Naive thymus-derived CD8-positive, alpha-beta T cell (primary cell): ENCODE measurements at regions not wholly inside any gene's neighbourhood (a gene's known extent, or its start where the extent isn't known, plus 50 kb on each side); places are given as distances from the start of the nearest gene placed in this dataset.
"Not testable (repeated sequence)": the region's sequence is repeated elsewhere in the genome, so short reads cannot be mapped to it uniquely, and the experiment has no call there.

Experiments
- ATAC-seq, 2 donors: fragments of 150-1000 bp; cut with Tn5 transposase in 1 of 2; sonication (Bioruptor Pico), chemical (Tn5 transposase) in 1 of 2; 1 replicate in 1 of 2; 2 replicates in 1 of 2; pipeline ENCODE4 v1.10.0; 2021; ENCODE audit warnings: mild to moderate bottlenecking in 2 of 2, moderate library complexity in 2 of 2
- POLR2A ChIA-PET: fragments of 350-600 bp; sonication (Branson Sonifier 250); formaldehyde crosslinking; loops from one replicate; lab custom pipeline; 2021; ENCODE audit warnings: antibody characterized with exemption; lab: Charles Lee
- DNase-seq, 10 donors: peaks; one replicate each; pipeline versions ENCODE4 v3.0.0 to v3.0.0-alpha.2; 2020 to 2022
- H3K27ac Mint-ChIP-seq, 10 donors: one replicate each; pipeline ENCODE4 v1.8.0; 2020 to 2022; ENCODE audit warnings: mild to moderate bottlenecking in 10 of 10, mixed read lengths in 10 of 10, moderate library complexity in 4 of 10, inconsistent platforms in 1 of 10
- H3K27me3 Mint-ChIP-seq, 5 donors: one replicate each; pipeline ENCODE4 v1.8.0; 2021 to 2022; ENCODE audit warnings: mixed read lengths in 5 of 5
- H3K36me3 Mint-ChIP-seq, 3 donors: one replicate each; pipeline ENCODE4 v1.8.0; 2020 to 2022; ENCODE audit warnings: mixed read lengths in 3 of 3, mild to moderate bottlenecking in 2 of 3, inconsistent platforms in 1 of 3
- H3K4me1 Mint-ChIP-seq, 4 donors: one replicate each; pipeline ENCODE4 v1.8.0; 2021 to 2022; ENCODE audit warnings: mixed read lengths in 4 of 4
- H3K4me3 Mint-ChIP-seq, 10 donors: one replicate each; pipeline ENCODE4 v1.8.0; 2020 to 2022; ENCODE audit warnings: mild to moderate bottlenecking in 10 of 10, mixed read lengths in 10 of 10, moderate library complexity in 6 of 10, inconsistent platforms in 1 of 10
- H3K9me3 Mint-ChIP-seq, 9 donors: one replicate each; pipeline ENCODE4 v1.8.0; 2020 to 2022; ENCODE audit warnings: mixed read lengths in 9 of 9, mild to moderate bottlenecking in 3 of 9, inconsistent platforms in 1 of 9, moderate library complexity in 1 of 9

DNA sequence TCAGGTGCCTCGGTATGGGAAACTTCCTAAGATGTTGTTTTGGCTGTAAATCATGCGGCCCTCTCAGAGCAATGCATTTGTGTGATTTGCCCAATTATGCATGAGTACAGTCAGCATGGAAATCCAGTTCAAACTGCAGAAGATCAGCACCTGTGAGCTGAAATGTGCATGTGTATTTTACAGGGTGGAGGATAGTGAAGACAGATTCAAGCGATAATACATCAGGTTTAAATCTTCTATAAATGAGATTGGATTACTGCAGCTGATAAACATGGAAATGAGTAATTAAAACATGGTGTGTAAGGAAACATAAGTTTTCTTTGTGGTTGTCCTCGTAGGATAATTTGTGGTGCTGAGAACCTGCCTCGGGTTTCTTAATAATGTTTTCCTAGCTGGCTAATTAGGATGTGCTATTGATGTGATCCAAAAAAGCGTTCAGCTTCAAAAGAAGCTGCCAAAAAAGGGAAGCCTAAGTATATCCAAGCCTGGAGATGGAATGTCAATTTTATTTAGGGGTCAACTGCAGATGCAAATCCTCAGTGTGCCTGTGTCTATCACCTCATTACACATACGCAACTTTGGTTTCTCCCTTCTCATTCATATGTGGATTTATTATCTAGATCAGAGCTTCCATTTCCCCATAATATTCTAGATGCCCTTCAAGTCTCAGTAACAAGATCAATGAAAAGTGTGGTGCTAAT, 117.1 kb upstream of the CCDC28A start:
- Mint-ChIP-seq H3K4me1 (peaks cover 0 to 5% (median 0%) of the 10 kb centered on the region in 4 donors), H3K27me3 (peaks cover 0 to 5% (median 3%) of the 10 kb centered on the region in 5 donors), H3K4me3 (no peak overlapping the region), H3K36me3 (no peaks in the 10 kb centered on the region), H3K9me3 (no peaks in the 10 kb centered on the region), H3K27ac (peak overlapping the region in 1 of 10 donors; percentile 69)
- DNase-seq (no peak), ATAC-seq (no peak)
- POLR2A ChIA-PET, result interaction anchor here (0.5 kb wide), 1 partner anchor 129 kb away, joined by 3 read pairs; no protein-coding TSS in a partner anchor

DNA sequence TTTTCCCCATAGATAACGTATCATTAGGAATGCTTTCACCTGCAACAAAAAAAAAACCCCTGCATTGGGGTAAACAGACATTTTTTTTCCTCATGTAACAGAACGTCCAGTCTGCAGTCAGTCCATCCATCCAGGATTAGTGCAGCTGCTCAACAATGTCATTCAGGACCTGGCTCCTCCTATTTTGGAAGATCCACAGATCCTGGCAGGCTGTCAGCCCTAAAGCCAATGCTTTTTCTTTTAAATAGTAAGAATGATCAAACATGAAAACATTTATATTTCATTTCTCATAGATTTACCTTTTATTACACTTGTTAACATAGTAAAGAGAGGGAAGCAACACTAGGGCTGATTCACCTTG, 116.5 kb upstream of the CCDC28A start:
- peaks cover 0 to 4% (median 3%) of the 10 kb centered on the region in 5 donors for H3K27me3 Mint-ChIP-seq
- no peak overlapping the region for H3K27ac Mint-ChIP-seq
- POLR2A ChIA-PET, result no interaction called here
- H3K4me3 Mint-ChIP-seq, result no peak overlapping the region
- DNase-seq, result no peak
- H3K36me3 Mint-ChIP-seq, result no peaks in the 10 kb centered on the region
- no peak for ATAC-seq
- H3K9me3 Mint-ChIP-seq, result no peaks in the 10 kb centered on the region
- peaks cover 0 to 5% (median 0%) of the 10 kb centered on the region in 4 donors for H3K4me1 Mint-ChIP-seq

DNA sequence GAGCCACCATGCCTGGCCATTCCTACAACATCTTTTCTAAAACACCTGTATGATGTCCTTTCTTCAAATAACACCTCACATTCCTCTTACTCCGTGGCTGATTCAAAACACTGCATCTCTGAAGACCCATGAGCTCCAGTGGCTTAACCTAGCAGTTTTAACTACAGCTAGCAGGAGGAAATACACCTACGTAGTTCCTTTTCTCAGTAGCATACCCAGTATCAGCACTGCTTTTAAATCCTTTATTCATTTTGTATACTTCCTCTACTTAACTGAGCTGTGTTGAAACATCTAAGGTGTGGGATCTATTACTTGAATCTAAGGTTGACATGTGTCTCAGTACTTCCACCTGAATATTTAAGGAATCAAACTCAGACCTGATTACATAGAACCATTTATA, 113.6 kb upstream of the CCDC28A start:
- Mint-ChIP-seq H3K27me3 (peaks cover 0 to 4% (median 2%) of the 10 kb centered on the region in 5 donors), H3K4me3 (no peak overlapping the region), H3K9me3 (no peaks in the 10 kb centered on the region), H3K27ac (no peak overlapping the region), H3K36me3 (no peaks in the 10 kb centered on the region), H3K4me1 (no peaks in the 10 kb centered on the region)
- POLR2A ChIA-PET, result no interaction called here
- DNase-seq (no peak), ATAC-seq (no peak)

DNA sequence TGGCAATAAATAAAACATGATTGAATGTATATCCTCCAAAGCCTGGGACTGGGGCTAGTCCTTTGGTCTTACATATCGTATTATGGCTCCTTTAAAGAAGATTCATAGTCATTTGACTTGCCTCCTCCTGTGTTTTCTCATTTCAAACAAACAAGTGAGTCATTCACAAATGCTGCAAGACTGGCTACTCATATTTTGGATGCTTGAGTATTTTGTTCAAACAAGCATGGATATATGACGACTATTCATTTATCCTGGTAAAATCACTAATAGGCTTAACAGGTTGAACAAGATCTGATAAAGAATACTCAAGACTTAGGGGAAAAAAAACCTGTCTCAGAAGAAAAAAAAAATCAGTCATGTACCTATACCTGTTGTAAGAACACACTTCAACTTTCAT, 111.1 kb upstream of the CCDC28A start:
- Mint-ChIP-seq H3K9me3 (no peaks in the 10 kb centered on the region), H3K4me3 (no peak overlapping the region), H3K4me1 (no peaks in the 10 kb centered on the region), H3K27me3 (peaks cover 0 to 4% (median 0%) of the 10 kb centered on the region in 5 donors), H3K36me3 (no peaks in the 10 kb centered on the region), H3K27ac (no peak overlapping the region)
- POLR2A ChIA-PET, result no interaction called here
- DNase-seq (no peak), ATAC-seq (no peak)

DNA sequence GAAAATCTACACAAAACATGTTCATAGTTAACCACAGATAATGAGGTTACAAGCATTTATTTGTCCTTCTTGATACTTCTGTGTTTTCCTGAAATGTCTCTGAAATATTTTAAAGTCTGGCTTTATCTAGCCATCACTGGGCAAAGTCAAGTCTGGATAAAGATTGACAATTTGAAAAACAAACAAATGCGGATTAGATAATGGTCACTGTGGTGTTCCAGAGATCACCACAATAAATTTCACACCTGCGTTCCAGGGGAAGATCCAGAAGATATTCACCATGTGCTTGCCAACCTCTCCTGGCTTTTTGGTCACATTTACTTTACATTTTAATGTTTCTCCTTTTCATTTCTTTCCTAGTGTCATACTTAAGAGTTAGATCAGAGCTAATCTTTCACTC, 109.7 kb upstream of the CCDC28A start:
- H3K36me3 Mint-ChIP-seq, result no peaks in the 10 kb centered on the region
- H3K27me3 Mint-ChIP-seq, result peaks cover 0 to under 1% (median 0%) of the 10 kb centered on the region in 5 donors
- no peak overlapping the region for H3K4me3 Mint-ChIP-seq
- H3K9me3 Mint-ChIP-seq, result no peaks in the 10 kb centered on the region
- POLR2A ChIA-PET, result no interaction called here
- no peak overlapping the region for H3K27ac Mint-ChIP-seq
- H3K4me1 Mint-ChIP-seq, result no peaks in the 10 kb centered on the region
- DNase-seq (no peak), ATAC-seq (no peak)

DNA sequence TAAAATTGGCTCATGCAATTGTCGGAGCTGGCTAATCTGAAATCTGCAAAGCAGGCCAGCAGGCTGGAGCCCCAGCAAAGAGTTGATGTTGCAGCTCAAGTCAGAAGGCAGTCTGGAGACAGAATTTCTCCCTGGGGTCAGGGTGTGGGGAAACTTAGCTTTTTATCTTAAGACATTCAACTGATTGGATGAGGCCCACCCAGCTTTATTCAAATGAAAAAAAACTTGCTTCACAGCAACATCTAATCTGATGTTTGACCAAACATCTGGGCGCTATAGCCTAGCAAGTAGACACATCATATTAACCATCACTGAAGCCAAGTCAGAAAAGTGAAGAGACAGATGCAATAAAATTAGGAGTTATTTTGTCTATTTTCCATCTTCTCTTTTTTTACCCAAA, 108.8 kb upstream of the CCDC28A start:
- ATAC-seq, result no peak
- Mint-ChIP-seq H3K4me1 (no peaks in the 10 kb centered on the region), H3K9me3 (no peaks in the 10 kb centered on the region), H3K27me3 (peaks cover 0 to 7% (median 0%) of the 10 kb centered on the region in 5 donors), H3K4me3 (no peak overlapping the region), H3K27ac (no peak overlapping the region), H3K36me3 (no peaks in the 10 kb centered on the region)
- POLR2A ChIA-PET, result no interaction called here
- no peak for DNase-seq

DNA sequence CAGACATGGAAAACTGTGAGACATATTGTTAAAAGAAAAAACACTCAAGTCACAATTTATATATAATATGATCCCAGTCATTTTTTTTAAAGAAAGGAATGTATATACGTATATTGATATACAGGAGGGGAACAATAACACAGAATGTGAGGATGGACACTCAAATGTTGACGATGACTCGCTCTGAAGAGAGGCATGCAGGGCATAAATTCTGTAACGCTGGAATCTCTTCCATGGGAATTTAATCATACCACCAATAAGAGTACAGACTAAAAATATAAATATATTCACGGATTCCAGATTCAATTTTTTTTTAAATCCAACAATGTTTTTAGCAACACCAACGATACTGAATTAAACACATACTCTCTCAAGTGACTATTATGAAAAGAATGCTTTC, 106.9 kb upstream of the CCDC28A start:
- Mint-ChIP-seq H3K27me3 (peaks cover 0 to 7% (median 1%) of the 10 kb centered on the region in 5 donors), H3K27ac (no peak overlapping the region), H3K36me3 (no peaks in the 10 kb centered on the region), H3K4me3 (no peak overlapping the region), H3K9me3 (no peaks in the 10 kb centered on the region), H3K4me1 (peaks cover 0 to 1% (median 0%) of the 10 kb centered on the region in 4 donors)
- POLR2A ChIA-PET, result no interaction called here
- no peak for DNase-seq
- ATAC-seq, result no peak

DNA sequence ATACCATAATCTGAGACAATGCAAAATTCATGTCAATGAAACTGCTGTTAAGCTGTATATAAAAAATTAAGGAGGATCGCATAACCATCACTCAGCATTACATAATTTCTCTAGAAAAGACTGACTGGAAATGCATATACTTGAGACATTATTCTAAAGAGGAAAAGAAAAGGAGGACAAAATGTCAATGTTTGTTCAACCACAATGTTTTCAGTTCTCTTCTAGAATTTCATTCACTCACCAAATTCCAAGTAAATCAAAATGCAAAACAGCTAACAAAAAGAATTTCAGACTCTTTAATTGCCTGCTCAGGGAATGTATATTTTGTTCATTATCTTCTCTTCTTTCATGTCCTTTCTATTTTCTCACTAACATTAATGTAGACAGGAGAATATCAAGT, 106.2 kb upstream of the CCDC28A start:
- no peak overlapping the region for H3K4me3 Mint-ChIP-seq
- no peak for DNase-seq
- H3K27me3 Mint-ChIP-seq, result peaks cover 0 to 7% (median 1%) of the 10 kb centered on the region in 5 donors
- no peak for ATAC-seq
- no peaks in the 10 kb centered on the region for H3K36me3 Mint-ChIP-seq
- H3K4me1 Mint-ChIP-seq, result peaks cover 0 to 1% (median 0%) of the 10 kb centered on the region in 4 donors
- H3K27ac Mint-ChIP-seq, result no peak overlapping the region
- no peaks in the 10 kb centered on the region for H3K9me3 Mint-ChIP-seq
- POLR2A ChIA-PET, result no interaction called here

DNA sequence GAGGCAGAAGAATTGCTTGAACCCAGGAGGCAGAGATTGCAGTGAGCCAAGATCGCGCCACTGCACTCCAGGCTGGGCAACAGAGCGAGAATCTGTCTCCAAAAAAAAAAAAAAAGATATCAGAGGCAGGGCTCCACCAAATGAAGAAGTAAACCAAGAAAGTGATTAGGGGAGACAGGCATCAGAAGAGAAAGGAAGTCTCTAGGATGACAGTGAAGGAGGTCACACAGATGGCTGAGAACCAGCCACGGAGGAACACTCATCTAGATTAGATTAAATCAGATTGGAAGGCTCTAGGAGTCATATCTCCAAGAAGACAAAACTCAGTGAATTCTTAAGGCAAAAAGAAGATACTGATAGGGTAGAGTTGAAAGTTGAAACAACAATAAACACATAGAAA, 102.2 kb upstream of the CCDC28A start:
- no peak for DNase-seq
- POLR2A ChIA-PET, result no interaction called here
- Mint-ChIP-seq H3K27ac (no peak overlapping the region), H3K27me3 (peaks cover 0 to 7% (median 1%) of the 10 kb centered on the region in 5 donors), H3K36me3 (no peaks in the 10 kb centered on the region), H3K4me1 (peaks cover 0 to 1% (median 0%) of the 10 kb centered on the region in 4 donors), H3K9me3 (no peaks in the 10 kb centered on the region), H3K4me3 (no peak overlapping the region)
- ATAC-seq, result no peak

DNA sequence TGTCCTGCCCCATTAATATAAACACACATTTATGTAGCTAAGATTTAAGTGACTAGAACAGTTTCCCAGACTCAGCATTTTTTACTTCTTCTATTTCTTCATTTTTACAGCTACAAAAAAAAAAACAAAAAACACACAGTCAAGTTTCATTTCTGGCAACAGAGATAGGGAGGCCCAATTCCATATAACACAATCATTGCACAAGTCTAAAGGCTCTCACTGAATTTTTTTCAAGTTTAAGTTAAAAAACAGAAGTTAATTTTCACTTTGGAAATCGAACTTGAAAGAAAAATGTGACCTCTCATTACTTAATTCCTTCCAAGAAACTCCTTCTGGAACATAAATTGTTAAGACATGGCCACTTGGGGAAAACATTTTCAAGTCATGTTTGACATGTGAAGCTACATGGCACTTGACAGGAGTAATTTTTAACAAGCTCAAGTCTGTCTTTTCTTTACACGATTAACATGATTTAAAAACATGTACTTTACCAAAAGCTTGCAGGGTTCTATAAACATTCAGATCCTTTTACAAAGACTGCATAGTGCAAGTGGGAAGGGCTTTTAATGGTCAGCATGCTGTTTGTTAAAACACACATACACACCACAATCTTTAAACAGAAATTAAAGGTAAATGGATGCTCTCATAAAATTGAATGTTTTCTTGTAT, 100.1 kb upstream of the CCDC28A start:
- H3K4me3 Mint-ChIP-seq, result no peak overlapping the region
- H3K4me1 Mint-ChIP-seq, result peaks cover 0 to 1% (median 0%) of the 10 kb centered on the region in 4 donors
- DNase-seq, result no peak
- no peak overlapping the region for H3K27ac Mint-ChIP-seq
- POLR2A ChIA-PET, result interaction anchor here (0.6 kb wide), 1 partner anchor 15 kb away, joined by 3 read pairs; no protein-coding TSS in a partner anchor
- no peaks in the 10 kb centered on the region for H3K9me3 Mint-ChIP-seq
- ATAC-seq, result no peak
- no peaks in the 10 kb centered on the region for H3K36me3 Mint-ChIP-seq
- peaks cover 0 to 7% (median 1%) of the 10 kb centered on the region in 5 donors for H3K27me3 Mint-ChIP-seq

DNA sequence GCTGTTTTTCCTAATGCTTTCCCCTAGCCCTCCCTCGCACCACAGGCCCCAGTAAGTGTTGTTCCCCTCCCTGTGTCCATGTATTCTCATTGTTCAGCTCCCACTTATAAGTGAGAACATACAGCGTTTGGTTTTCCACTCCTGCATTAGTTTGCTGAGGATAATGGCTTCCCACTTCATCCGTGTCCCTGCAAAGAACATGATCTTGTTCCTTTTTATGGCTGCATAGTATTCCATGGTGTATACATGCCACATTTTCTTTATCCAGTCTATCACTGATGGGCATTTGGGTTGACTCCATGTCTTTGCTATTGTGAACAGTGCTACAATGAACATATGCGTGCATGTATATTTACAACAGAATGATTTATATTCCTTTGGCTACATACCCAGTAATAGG, 99.1 kb upstream of the CCDC28A start:
- H3K36me3 Mint-ChIP-seq, H3K27me3 Mint-ChIP-seq, ATAC-seq, POLR2A ChIA-PET, H3K4me3 Mint-ChIP-seq, H3K9me3 Mint-ChIP-seq, H3K27ac Mint-ChIP-seq, DNase-seq, H3K4me1 Mint-ChIP-seq: not testable (repeated sequence)

DNA sequence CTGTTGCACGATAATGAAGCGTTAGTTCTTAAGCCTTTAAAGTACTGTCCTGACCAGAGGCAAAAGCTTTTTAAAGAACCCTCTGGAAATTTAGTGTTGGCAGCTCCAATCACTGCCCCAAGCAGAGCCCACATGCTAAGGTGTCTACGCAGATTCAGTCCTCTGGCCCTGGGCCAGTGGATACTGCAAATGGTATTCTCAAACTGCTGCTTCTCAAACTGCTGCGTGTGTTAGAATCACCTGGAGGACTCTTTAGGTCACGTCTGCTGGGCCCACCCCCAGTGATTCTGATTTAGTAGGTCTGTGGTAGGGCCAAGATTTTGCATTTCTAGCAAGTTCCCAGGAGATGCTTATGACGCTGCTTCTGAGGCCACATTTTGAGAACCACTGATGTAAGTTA, 96.0 kb upstream of the CCDC28A start:
- no peaks in the 10 kb centered on the region for H3K4me1 Mint-ChIP-seq
- no peaks in the 10 kb centered on the region for H3K9me3 Mint-ChIP-seq
- no peak overlapping the region for H3K4me3 Mint-ChIP-seq
- no peak for DNase-seq
- peaks cover 0 to 4% (median 0%) of the 10 kb centered on the region in 5 donors for H3K27me3 Mint-ChIP-seq
- no peaks in the 10 kb centered on the region for H3K36me3 Mint-ChIP-seq
- no peak for ATAC-seq
- no peak overlapping the region for H3K27ac Mint-ChIP-seq
- POLR2A ChIA-PET, result no interaction called here

DNA sequence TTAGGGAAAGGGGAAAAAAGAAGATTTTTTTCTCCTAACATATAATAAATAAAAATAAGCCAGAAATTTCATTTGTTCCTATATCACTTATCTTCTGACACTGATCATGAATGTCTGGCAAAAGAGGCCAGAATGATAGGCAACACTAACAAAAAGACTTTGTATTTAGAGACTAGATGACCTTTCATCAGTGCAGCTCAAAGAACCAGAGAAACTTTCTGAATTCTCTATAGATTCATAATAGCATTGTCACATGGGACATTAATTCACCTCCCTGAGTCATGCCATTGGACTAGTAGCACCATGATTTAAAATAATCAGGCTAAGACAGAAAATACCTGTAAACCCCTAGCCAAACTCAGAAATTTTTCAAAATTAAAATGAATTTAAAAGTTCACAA, 95.4 kb upstream of the CCDC28A start:
- H3K27ac Mint-ChIP-seq, result no peak overlapping the region
- H3K4me1 Mint-ChIP-seq, result no peaks in the 10 kb centered on the region
- H3K4me3 Mint-ChIP-seq, result no peak overlapping the region
- peaks cover 0 to 4% (median 0%) of the 10 kb centered on the region in 5 donors for H3K27me3 Mint-ChIP-seq
- H3K9me3 Mint-ChIP-seq, result no peaks in the 10 kb centered on the region
- POLR2A ChIA-PET, result no interaction called here
- DNase-seq, result no peak
- H3K36me3 Mint-ChIP-seq, result no peaks in the 10 kb centered on the region
- no peak for ATAC-seq
